SU-DHL-6 (cell line): ENCODE measurements at regions not wholly inside any gene's neighbourhood (a gene's known extent, or its start where the extent isn't known, plus 50 kb on each side); places are given as distances from the start of the nearest gene placed in this dataset.

Experiments used
- CTCF ChIP-seq: fragments of 200-600 bp; sonication (generic); IDR thresholded peaks from one replicate; pipeline ENCODE4 v1.5.1; 2017; ENCODE audit warnings: antibody characterized with exemption, mild to moderate bottlenecking, low read length, moderate library complexity; ENCODE audit not compliant: insufficient read depth, poor library complexity, severe bottlenecking
- EZH2phosphoT487 ChIP-seq: fragments of 200-600 bp; sonication (generic), shearing (Covaris generic); conservative IDR thresholded peaks from 2 replicates; pipeline ENCODE4 v1.6.1; 2018; ENCODE audit warnings: mild to moderate bottlenecking, antibody characterized with exemption, low read length, moderate library complexity, mixed read lengths

- TF ChIP-seq CTCF (no peak), EZH2phosphoT487 (no peak)
These were observed 1240.0 kb upstream of the ADGRL3 start for GRCh38 chr4:59960143-59960542.
